GM21717 (cell line): ENCODE measurements at regions not wholly inside any gene's neighbourhood (a gene's known extent, or its start where the extent isn't known, plus 50 kb on each side); places are given as distances from the start of the nearest gene placed in this dataset.

Source experiments
- ATAC-seq: cut with Tn5 transposase; IDR thresholded peaks from one replicate; pipeline ENCODE4 v1.9.1; 2021; ENCODE audit warnings: mild to moderate bottlenecking, moderate library complexity; ENCODE audit not compliant: unreplicated experiment

DNA sequence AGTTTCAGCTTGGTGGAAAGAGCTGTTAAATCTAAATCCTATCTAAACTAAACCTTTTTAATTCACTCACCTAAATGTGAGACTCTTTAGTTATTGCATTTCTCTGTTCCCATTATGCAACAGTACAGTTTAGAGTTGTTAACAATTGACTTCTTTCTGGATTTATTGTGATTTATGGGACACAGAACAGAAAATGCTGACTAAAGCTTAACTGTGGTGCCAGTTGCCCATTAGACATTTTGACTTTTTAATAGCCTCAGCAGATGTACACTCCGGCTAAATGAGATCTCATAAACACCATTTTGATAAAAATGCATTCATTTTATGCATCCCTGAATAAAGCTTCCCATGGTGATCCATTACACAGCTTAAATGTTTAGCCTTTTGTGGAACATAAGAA, 356.6 kb downstream of the CASP12 start:
- no peak for ATAC-seq

DNA sequence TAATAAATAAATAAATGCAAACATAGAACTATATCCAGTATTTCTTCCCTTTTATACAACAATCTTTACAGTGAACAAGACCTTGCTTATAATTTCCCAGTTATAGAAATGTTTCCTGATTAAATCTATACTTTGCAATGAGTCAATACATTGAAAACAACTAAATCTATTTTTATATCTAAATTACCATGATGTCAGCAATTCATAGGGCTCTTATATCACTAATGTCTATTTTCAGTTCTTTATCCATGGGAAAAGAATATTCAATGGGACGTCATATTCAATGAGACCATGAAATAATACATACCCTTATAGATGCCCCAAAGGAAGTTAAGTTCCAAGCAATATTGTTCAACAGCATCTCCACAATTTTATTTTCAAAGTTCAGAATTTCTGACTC, 359.9 kb downstream of the CASP12 start:
- no peak for ATAC-seq

DNA sequence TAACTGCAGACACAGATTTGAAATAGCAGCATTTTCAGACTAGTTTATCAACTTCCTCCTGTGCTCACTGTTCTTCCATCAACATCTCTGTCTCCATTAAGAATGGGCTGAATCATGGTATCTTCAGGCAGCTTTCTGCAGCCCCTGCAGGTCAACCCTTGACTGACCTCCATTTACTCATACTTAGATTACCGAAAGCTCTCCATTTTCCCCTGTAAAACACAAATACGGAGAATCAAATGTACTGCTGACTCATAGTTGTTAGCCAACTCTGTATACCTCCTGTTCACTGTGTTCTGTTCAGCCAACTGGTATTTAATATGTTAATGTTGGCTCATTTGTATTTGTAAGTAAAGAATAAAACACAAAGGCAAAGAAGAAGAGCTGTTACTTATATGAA, 364.0 kb downstream of the CASP12 start:
- ATAC-seq, result no peak

DNA sequence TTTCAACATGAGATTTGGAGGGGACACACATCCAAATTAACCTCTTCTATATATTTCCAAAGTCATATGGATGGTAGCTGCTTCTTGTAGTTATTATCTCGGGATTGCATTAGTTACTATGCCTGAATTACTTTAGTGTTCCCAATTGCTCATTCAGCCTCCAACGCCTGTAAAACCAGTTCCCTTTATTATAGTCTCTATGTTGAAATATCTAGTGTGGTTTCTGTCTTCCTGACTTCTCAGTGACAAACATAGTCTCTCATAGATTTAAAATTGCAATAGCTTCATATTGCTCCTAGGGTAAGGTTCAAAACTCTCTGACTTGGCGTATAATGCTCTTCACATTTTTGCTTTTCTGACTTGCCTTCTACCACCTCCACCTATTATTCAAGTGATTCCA, 366.4 kb downstream of the CASP12 start:
- no peak for ATAC-seq

DNA sequence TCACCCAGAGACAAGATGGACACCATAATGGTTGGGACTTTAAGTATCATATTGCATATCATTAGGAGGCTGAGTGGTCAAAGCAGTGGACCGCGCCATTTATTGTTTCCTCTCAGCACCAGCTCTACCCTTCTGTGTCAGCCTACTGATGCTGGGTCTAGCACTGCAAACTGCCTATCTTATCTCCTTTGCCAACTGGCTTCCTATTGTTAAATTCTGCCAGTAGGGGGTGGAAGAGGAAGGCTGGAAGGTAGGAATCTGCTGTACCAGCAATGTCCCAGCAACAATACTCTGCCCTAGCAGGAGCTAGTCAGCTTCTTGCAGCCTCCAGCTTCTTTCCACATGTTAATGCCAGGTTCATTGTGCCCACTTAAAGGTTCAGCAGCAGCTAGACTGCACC, 367.1 kb upstream of the PDGFD start:
- ATAC-seq, result no peak

DNA sequence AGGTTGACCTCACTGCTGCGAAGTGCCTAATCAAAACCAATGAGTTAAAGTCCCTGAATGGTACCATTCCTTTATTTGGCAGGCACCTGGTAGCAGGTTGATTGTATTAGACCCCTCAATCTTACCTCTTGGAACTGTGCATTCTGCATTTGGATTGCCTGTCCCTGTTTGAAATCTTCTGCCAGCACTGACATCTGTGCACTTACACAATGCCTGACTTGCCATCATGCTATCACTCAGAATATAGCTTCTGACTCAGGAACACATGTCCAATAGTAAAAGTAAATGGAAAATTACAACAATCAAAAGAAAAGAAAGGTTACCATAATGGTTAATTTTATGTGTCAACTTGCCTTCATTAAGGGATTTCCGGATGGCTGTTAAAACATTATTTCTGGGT, 366.0 kb upstream of the PDGFD start:
- no peak for ATAC-seq

DNA sequence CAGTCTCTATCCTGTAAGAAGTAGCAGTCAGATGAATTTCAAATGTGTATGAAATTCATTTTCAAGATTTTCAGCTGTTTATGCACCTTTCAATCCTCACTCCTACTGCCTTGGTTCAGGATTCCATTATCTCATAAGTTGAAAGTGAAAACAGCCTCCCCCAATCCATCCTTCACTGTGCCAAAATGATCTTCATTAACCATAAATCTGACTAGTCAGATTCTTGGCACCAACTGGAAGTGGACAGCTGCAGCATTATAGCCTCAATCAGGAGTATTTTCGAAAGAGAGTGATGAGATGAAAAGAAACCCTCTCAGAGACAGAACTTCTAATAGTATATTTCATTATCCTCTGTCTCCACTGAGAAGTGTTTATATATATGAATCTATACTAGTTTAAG, 365.3 kb upstream of the PDGFD start:
- ATAC-seq, result no peak

DNA sequence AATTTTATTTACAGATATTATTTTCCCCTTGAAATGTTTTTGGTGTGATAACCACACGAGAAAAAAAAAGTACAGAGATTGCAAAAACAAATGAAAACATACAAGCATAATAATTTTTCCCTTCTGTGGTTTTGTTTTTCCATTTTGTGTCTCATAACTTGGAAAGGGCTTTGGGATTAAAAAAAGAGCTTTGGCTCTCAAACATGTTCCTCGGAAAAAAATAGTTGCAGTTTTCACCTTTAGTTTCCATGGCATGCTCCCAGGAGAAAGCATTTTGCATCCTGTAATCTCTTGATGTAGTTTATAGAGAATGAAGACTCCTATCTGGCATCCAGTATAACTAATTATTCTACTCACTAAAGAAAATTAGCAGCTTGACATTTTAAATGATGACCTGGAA, 362.1 kb upstream of the PDGFD start:
- no peak for ATAC-seq

DNA sequence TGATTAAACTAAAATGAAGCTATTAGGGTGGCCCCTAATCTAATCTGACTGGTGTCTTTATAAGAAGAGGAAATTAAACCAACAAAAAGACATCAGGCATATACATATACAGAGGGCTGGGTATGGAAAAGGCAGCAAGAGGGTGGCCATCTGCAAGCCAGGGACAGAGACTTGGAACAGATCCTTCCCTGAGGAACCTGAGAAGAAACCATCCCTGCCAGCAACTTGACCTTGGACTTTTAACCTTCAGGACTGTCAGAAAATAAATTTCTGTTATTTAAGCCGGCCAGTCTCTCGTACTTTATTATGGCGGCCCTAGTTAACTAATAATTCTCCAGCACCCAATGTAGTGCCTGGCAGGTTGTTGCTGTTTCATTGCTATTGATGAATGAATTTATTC, 361.5 kb upstream of the PDGFD start:
- ATAC-seq, result no peak

DNA sequence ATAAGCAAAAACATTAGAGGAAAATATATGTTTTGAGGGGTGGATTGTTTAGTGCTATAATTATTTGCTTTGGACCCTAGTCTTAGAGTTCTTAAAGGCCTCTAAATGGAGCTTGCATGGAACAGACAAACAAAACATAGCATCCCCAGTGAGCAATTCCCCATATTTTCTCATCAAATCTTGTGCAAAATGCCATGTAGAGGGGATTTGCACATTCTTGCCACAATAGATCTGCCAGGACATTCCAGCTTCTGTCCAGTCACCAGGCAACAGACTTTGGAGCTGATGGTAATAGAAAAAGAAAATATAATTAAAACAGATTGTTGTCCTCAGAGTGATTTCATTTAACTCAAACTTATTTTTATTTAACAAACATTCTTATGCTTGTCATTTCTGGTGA, 360.3 kb upstream of the PDGFD start:
- no peak for ATAC-seq

DNA sequence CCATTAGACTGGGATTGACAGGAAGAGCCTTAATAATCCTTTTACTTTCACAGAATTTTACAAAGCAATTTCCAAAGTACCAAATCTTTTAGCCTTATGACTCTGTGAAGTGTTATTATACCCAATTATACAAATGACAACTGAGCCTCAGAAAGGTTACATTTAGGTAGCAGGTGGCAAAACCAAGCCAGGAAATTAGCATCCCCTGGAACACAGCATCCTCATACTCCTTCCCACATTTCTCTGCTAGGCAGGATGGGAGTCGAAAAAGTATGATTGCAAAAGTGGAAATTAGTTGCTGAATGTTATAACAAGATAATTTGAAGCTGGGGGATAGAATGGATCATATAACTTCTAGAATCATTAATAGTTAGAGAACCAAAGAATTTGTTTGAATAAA, 359.7 kb upstream of the PDGFD start:
- ATAC-seq, result no peak

DNA sequence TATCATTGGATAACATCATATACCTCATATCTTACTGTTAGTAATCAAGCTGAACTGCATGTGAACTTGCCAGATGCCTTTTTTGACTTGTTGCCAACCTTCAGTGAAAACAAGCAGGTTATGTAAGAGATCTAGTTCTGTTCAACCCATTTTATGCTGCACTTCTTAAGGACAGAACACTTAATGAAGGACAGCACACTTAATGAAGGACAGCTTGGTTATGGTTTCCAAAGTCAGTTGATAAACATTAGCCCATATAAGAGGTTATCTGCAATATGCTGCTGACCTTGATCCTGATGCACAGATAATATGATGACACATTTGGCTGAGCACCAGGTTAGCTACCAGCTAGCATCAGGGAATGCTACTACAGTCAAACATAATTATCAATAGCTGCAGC, 358.7 kb upstream of the PDGFD start:
- ATAC-seq, result no peak

DNA sequence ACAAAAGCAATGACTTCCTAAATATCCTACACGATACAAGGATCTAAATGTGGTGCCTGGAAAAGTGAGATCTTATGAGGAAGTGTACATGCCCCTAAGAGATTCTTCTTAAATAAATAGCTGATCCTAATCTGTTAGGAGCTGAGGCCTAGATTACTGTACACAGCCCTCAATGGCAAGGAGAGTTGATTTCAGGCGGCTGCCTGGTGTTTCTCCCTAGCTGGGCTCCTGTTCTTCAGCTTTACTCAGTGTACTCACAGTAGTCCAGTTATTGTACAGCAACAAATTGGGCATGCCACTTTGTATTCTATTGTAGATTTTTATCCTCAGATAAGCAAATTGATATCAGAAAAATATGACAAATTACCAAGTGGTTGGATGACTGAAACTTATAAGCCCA, 358.2 kb upstream of the PDGFD start:
- ATAC-seq, result no peak

DNA sequence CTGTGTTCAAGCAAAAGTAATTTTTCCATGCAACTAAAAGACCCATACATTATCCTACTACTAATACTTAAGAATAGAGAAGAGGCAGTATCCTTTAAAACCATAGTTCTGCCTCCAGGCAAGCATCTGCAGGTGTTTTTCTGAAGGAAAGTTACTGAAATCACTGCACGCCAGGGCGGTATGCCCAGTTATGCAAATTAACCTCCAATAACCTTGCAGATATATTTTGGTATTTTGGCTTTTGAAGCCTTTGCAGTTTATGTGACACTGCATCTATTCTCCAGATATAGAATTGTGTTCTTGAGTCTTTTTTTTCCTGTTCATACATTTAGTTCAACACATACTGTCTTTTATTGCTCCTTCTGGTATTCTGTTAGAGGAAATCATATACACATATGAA, 346.2 kb upstream of the PDGFD start:
- no peak for ATAC-seq

DNA sequence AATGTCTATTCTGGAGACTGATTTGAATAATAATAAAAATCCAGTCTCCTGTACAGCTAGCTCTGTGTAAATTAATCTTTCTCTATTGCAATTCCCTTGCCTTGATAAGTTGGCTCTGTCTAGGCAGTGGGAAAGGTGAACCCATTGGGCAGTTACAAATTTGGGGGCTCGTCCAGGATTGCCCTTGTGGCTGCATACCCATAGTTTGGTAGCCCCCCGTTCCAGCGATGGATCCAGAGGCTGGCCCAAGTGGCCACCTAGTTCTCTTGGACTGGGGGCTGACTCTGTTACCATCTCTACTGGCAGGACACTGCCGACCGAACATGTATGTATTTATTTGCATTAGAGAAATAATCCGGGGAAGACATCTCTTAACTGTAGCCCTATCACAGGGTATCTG, 326.2 kb upstream of the PDGFD start:
- ATAC-seq, result no peak

DNA sequence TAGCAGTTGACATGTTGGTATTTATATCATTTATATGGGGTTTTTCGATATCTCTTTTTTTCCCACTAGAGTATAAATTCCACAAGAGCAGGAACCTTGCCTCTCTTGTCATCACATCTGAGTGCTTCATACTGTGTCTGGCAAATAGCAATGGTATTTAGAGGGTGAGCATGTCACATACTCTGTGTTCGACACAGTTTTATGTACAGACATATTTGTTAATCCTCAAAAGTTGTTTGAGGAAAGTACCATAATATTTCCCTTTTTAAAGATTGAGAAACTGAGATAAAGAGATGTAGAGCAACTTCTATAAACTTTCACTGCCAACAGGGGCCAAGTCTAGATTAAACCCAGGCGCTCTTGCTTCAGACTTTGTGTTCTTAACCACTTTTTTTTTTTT, 324.6 kb upstream of the PDGFD start:
- no peak for ATAC-seq

DNA sequence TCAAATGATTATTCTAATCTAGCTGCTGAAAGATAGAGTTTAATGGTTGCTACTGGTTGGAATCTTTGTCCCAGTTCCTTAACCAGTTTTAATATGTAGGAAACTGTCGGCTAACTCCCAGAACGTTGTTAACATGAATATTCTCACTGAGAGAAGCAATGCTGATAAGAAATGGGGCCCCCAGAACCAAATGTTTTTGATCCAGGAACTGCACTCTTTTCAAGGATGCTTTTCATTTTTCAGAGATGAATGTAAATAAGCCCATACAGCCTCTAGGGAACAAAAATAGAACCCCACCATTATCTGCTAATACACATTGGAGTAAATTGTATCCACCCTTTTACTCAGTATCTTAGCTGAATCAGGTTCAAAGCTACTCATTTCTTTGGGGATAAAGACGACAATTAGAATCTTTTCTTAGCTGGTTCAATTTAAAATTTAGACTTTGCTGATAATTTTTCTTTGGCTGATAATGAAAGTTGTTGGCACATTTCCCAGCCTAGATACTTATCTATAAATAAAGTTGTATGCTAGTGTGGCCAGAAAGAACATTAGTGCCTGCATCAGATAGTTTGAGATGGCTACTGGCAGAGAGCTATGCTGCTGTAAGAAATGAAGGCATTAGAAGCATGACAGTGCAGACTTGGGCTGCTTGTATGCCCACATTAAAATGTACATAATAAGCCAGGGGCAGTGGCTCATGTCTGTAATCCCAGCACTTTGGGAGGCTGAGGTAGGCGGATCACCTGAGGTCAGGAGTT, 323.3 kb upstream of the PDGFD start:
- ATAC-seq, result no peak

DNA sequence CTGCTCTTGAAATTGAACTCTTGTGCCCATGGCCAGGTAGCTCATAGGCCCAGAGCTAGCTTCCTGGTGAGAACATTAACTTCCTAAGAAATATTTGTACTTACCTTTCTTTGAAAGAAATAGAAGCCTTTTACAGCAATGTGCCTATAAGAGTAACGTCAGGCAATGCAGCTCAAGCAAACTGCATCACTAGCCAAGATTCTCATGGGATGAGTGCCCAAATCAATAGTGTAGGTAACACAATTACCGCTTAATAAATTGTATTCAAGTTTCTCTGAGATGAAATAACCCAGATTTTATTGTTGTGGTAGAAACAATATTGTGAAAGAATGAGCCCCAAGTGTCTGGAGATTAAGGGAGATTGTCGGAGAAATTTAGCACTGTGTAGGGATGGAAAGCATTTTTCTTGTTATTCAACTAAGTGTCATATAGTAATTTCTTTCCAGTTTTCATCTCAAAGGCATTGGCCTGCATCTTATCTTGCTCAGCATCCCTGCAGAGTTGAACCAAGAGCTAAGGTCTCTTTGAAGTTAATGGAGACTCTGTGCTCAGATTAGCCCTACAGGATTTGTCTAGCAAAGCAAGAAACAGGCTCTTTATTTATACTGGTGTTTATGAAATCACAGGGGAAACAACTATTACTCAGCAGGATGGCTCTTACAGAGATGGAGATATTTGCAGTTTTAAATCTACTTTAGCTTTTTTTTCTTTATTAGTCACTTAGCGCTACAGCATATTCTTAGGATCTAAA, 321.0 kb upstream of the PDGFD start:
- ATAC-seq, result no peak

DNA sequence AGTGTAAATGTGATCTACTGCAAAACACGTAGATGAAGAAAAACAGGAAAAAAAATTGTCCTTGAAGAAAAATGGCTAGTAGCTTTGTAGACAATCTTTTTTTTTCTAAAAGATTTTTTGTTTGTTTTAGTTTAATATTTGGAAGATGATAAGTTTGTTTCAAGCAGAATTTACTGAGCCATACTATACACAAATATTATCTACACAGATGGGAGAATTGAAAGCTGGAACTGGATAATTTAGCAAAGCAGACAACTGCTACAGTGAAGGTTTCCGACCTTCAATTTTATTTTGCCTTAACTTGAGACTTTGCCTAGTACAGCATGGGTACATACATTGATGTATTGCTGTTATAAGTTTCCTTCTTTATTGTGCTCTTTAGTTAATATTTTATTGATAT, 313.0 kb upstream of the PDGFD start:
- ATAC-seq, result no peak

DNA sequence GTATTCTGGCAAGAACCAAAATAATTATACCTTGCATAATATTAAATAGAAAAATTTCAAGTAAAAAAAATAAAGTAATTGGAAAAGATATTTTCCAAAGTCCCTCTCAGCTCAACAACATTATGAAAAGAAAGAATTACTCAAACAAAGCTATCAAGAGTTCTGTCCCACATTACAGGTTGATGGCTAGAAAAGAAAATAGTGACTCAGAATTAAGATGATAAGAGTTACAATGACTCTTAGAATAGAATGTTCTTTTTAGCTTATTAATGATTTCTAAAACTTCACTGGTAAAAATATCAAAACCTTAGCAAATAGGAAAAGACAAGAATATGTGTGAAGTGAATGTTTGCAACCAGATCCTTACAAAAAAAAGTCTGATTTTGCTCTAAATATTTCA, 312.5 kb upstream of the PDGFD start:
- ATAC-seq, result no peak

DNA sequence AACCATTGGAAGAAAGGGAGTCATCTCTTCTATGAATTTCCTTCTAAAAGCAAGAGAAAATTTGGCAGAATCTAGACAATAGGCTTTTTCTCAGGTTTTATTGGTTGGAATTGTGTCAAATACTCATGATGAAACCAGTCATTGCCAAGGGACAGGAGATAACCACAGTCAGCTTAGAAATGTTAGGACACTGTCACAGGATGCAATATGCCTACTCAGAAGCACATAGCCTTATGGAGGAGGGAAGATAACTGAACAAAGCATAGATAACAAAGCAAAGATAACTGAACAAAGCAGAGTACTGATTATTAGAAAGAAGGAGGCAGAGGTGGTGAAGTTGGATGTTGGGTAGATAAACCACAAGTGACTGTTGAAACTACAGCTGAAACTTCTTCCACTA, 303.5 kb upstream of the PDGFD start:
- ATAC-seq, result no peak

DNA sequence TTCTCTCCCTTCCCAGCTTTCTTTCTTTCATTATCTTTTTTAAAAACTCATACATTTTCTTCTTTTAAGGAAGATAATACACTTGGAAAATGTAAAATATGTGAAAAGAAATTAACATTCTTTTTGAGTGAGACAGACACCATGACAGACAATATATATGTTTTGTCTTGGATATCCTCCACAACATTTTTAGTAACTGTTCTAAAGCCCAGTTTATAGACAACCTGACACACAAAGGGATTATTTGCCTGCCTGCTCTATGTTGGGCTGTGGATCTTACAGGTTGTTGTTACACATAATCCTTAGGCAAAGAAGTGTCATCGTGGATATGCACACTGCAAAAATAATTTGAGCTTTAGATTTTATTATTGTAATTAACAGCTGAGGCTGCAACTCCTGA, 301.4 kb upstream of the PDGFD start:
- no peak for ATAC-seq

DNA sequence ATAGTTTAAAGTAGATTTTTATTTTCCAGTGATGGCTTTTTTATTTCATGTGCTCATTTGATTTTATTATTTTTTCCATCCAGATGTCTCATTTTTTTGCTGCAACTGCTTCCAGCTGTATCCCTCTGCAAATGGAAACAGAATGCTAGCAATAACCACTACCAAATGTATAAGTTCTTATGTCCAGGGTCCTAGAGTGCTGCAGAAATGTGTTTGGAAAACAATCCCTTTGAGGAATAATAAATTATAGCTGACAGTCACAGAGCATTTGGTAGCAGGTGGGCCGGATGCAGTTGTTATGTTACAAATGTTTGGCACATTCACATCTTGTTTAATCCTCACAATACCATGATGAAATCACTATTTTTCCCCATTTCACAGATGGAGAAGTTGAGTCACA, 300.7 kb upstream of the PDGFD start:
- no peak for ATAC-seq
